ENCODE measurements at regions not wholly inside any gene's neighbourhood (a gene's known extent, or its start where the extent isn't known, plus 50 kb on each side); places are given as distances from the start of the nearest gene placed in this dataset.
"Not testable (repeated sequence)": the region's sequence is repeated elsewhere in the genome, so short reads cannot be mapped to it uniquely, and the experiment has no call there.

DNA sequence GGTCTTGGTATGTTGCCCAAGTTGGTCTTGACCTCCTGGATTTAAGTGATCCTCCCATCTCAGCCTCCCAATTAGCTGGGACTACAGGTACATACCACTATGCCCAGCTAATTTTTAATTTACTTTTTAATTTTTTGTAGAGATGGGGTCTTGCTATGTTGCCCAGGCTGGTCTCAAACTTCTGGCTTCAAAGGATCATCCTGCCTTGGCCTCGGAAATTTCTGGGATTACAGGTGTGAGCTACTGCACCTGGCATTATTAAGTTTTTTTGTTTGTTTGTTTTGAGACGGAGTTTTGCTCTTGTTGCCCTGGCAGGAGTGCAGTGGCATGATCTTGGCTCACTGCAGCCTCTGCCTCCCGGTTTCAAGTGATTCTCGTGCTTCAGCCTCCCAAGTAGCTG is 195.7 kb upstream of the HAAO start:
- not testable (repeated sequence) for DNase-seq

DNA sequence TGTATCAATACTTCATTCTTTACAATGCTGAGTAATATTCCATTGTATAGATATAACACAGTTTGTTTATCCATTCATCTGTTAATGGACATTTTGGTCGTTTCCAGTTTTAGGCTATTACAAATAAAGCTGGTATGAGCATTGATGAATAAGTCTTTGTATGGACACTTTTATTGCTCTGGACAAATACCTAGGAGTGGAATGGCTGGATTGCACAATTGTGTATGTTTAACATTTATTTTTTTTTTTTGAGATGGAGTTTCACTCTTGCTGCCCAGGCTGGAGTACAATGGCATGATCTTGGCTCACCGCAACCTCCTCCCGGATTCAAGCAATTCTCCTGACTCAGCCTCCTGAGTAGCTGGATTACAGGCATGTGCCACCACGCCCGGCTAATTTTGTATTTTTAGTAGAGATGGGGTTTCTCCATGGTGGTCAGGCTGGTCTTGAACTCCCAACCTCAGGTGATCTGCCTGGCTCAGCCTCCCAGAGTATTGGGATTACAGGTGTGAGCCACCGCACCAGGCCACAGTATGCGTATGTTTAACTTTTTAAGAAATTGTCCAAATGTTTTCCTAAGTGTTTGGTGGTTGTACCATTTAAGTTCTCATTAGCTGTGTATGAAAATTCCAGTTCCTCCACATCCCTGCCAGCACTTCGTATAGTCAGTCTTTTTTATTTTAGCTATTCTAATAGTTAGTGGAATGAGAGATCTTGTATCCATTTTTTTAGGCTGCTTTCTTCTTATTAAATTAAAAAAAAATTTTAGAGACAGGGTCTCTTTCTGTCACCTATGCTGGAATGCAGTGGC is 194.9 kb upstream of the HAAO start:
- no peak for DNase-seq

GRCh38 chr2:42984617-42985016 is 192.2 kb upstream of the HAAO start:
- DNase-seq = no peak

DNA sequence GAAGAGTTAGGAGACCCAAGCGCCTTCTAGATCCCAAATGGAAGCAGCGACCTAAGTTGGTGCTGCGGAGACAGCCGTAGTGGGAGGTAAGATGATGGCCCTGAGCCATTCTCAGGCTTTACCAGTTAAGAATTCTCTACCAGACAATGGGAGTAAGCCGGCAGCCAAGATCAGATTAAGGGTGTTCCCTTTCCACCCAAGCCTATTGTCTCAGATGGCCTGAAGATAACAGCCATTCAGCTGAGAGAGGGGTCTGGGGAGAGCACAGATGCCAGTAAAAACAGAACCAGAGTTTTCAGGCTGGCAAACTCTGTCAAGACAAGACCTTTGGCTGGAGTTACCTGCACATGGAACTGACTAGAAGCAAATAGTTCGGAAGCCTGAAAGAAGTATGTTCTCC is 191.7 kb upstream of the HAAO start:
- no peak for DNase-seq

DNA sequence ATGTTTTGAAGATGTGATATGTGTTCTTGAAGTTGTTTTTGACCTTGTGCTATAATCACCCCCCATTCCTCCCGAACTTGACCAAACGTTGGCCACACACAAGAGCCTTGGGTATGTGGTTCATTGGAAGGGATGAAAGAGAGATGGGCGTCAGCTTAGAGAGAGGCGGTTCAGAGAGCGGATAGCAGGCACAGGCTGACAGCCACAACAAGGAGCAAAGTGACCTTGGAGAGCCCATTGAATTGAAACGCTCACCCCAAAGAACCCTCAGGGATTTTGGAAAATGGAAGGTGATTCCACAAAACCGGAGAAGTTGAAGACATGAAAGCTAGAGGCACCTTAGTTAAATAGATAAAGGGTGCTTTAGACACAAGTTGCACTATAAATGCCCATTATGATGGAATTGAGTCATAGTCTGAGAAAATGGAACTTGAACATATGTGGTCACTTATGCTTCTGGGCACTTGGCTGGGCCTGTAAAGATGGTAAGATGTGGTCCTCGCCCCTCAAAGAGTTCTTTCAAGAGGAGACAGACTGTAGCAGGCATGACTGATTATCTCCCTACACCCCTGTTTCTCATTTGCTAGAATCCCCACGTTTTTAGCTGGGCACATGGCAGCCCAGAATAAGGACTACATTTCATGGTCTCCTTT is 188.5 kb upstream of the HAAO start:
- DNase-seq = no peak

- DNase-seq = no peak
Measured at GRCh38 chr2:42979870-42980763, 187.7 kb upstream of the HAAO start.

DNA sequence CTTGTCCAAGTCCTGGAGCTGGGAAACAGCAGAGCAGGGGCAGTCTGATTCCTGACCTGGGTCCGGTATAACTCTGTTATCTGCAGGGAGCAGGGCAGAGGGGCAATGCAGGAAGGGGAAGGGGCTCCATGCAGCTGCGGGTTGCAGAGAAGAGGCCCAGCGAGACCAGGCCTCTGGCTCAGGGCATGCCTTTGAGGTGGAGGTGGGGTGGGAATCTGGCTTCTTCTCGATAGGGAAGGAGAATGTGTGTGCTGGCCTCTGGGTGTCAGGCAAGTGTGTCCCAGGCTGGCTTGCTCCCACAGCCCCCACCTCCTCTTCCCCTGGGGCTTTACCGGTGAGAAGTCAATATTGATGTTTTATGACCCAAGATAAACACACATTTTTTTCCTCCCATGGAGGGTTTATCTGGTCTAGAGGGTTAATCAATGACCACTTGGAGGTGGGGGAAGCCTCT is 187.1 kb upstream of the HAAO start:
- no peak for DNase-seq

GRCh38 chr2:42978887-42979415 is 186.6 kb upstream of the HAAO start:
- DNase-seq = no peak

GRCh38 chr2:42978175-42978886 is 185.9 kb upstream of the HAAO start:
- no peak for DNase-seq

GRCh38 chr2:42977270-42978174 is 185.1 kb upstream of the HAAO start:
- no peak for DNase-seq

DNA sequence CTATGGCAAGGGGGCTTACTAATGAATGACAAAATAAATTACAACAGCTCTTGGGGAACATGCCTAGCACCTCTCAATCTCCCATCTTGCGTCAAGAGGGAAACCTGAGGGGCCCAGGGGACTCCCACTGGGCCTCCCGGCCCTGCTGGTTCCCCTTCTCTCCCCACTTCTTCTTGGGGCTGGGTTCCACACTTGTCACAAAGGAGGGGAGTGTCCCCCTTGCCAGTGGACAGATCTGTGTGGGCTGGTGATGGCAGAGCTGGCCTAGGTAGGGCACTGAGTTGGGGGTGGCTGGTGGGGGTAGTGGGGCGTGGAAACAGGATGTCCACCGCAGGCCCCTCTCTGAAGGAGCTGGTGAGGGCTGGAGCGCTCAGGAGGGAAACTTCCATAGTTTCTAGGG is 184.0 kb upstream of the HAAO start:
- no peak for DNase-seq

- DNase-seq = no peak
Measured at GRCh38 chr2:42974721-42975717, 182.6 kb upstream of the HAAO start.

DNA sequence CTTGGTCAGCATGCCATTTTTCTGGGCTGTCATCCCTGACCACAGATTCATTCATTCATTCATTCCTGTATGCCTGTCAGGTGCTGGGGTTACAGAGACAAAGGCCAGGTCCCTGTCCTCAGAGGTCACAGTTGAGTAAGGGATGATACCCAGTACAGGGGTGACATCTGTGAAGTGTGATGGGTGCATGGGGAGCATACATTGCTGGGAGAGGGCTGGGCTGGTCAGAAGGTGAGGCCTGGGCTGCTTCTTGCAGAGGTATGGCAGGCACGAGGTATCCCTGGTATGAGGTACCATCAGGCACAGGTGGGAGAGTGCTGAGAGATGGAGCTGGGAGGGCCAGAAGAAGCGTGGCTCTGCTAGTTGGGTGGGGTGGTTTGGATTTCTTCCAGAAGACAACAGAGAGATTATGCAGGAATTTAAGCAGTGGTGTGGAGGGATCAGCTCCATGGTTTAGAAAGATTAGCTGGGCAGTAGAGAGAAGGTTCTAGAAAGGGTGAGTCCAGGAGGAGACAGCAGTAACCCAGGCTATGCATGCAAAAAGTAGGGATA is 181.9 kb upstream of the HAAO start:
- no peak for DNase-seq

GRCh38 chr2:42973726-42974125 is 181.3 kb upstream of the HAAO start:
- no peak for DNase-seq

DNA sequence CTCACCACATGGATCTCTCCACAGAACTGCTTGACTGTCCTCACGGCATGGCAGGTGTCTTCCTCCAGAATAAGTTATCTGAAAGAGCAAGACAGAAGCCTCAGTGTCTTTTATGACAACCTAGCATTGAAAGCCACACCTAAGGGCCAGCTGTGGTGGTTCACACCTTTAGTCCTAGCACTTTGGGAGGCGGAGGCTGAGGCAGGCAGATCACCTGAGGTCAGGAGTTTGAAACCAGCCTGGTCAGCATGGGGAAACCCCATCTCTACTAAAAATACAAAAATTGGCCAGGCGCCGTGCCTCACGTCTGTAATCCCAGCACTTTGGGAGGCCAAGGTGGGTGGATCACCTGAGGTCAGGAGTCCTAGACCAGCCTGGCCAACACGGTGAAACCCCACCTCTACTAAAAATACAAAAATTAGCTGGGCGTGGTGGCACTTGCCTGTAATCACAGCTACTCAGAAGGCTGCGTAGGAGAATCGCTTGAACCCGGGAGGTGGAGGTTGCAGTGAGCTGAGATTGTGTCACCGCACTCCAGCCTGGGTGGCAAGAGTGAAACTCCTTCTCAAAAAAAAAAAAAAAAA is 180.6 kb upstream of the HAAO start:
- not testable (repeated sequence) for DNase-seq

GRCh38 chr2:42971947-42972736 is 179.8 kb upstream of the HAAO start:
- DNase-seq = no peak

DNA sequence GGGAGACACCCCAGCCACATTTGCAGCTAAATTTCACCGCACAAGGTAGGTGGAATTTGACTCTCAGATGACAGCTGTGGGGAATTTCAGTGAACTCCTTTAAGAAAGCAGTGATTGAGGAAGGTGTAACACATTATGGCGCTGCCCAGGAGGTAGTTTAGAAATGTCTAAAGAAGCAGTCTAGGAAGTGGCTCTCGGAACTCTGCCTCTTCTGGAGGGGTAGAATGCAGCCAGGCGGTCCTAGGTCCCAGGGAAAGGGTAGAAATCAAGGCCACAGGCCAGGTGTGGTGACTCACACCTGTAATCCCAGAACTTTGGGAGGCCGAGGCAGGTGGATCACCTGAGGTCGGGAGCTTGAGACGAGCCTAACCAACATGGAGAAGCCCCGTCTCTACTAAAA is 179.0 kb upstream of the HAAO start:
- no peak for DNase-seq

- no peak for DNase-seq
Measured at GRCh38 chr2:42970151-42970550, 177.8 kb upstream of the HAAO start.

Measured in NCI-H446 treated with DMSO at 0.1 percent for 48 hours (cell line).